ENCODE measurements at regions not wholly inside any gene's neighbourhood (a gene's known extent, or its start where the extent isn't known, plus 50 kb on each side); places are given as distances from the start of the nearest gene placed in this dataset.

- no peak overlapping the region for H2AFZ ChIP-seq
- no peaks in the 10 kb centered on the region for H3K36me3 ChIP-seq (replicated peaks; ENCODE audit: insufficient read depth, low read depth)
- no peaks in the 10 kb centered on the region for H3K9me2 ChIP-seq (replicated peaks; ENCODE audit: insufficient read depth)
- no peak overlapping the region for H3K4me2 ChIP-seq
- H4K20me1 ChIP-seq (ENCODE audit: insufficient read depth, poor library complexity, severe bottlenecking): no peaks in the 10 kb centered on the region
- no peaks in the 10 kb centered on the region for H3K4me1 ChIP-seq (ENCODE audit: insufficient read depth)
- no peak overlapping the region for H3K4me3 ChIP-seq
- no peaks in the 10 kb centered on the region for H3K79me2 ChIP-seq
- TF ChIP-seq CTCF (IDR thresholded peaks at IDR 0.05; ENCODE audit: poor library complexity) (no peak), EZH2phosphoT487 (IDR thresholded peaks at IDR 0.05; ENCODE audit: low read depth, severe bottlenecking, unreplicated experiment) (no peak), EZH2 (IDR thresholded peaks at IDR 0.05; ENCODE audit: borderline replicate concordance) (no peak)
- DNase-seq (ENCODE audit: low spot score): no peak
- no peak overlapping the region for H3K27ac ChIP-seq
- H3K9me3 ChIP-seq (ENCODE audit: low read depth): no peaks in the 10 kb centered on the region
- H3K27me3 ChIP-seq: no peaks in the 10 kb centered on the region
Measured at GRCh38 chr14:56959869-56960268, 149.6 kb upstream of the OTX2 start.

- Histone ChIP-seq H3K27ac (no peak overlapping the region), H3K36me3 (replicated peaks; ENCODE audit: insufficient read depth, low read depth) (no peaks in the 10 kb centered on the region)
Measured at GRCh38 chr14:56959121-56959520, 148.8 kb upstream of the OTX2 start.

GRCh38 chr14:56956182-56956581 lies 145.9 kb upstream of the OTX2 start:
- no peaks in the 10 kb centered on the region for H3K9me2 ChIP-seq (replicated peaks; ENCODE audit: insufficient read depth)
- no peaks in the 10 kb centered on the region for H4K20me1 ChIP-seq (ENCODE audit: insufficient read depth, poor library complexity, severe bottlenecking)
- no peak for DNase-seq (ENCODE audit: low spot score)
- WGBS (ENCODE audit: low lambda C conversion rate, missing lambda C conversion rate): 72% methylated on average over 2 of the region's 2 CpGs
- no peaks in the 10 kb centered on the region for H3K27me3 ChIP-seq
- H3K79me2 ChIP-seq: no peaks in the 10 kb centered on the region
- no peak overlapping the region for H3K4me2 ChIP-seq
- no peak overlapping the region for H3K4me3 ChIP-seq
- no peaks in the 10 kb centered on the region for H3K4me1 ChIP-seq (ENCODE audit: insufficient read depth)
- H3K9me3 ChIP-seq (ENCODE audit: low read depth): no peaks in the 10 kb centered on the region
- no peak for TF ChIP-seq EZH2phosphoT487 (IDR thresholded peaks at IDR 0.05; ENCODE audit: low read depth, severe bottlenecking, unreplicated experiment)
- no peak for TF ChIP-seq EZH2 (IDR thresholded peaks at IDR 0.05; ENCODE audit: borderline replicate concordance)
- H2AFZ ChIP-seq: no peak overlapping the region
- no peak overlapping the region for H3K27ac ChIP-seq
- no peaks in the 10 kb centered on the region for H3K36me3 ChIP-seq (replicated peaks; ENCODE audit: insufficient read depth, low read depth)

More at GRCh38 chr14:56959121-56959520, 148.8 kb upstream of the OTX2 start:
- Histone ChIP-seq H2AFZ (no peak overlapping the region), H3K4me1 (ENCODE audit: insufficient read depth) (no peaks in the 10 kb centered on the region), H3K79me2 (no peaks in the 10 kb centered on the region), H4K20me1 (ENCODE audit: insufficient read depth, poor library complexity, severe bottlenecking) (no peaks in the 10 kb centered on the region), H3K4me2 (no peak overlapping the region), H3K4me3 (no peak overlapping the region), H3K9me2 (replicated peaks; ENCODE audit: insufficient read depth) (no peaks in the 10 kb centered on the region), H3K9me3 (ENCODE audit: low read depth) (no peaks in the 10 kb centered on the region), H3K27me3 (no peaks in the 10 kb centered on the region)
- no peak for DNase-seq (ENCODE audit: low spot score)
- TF ChIP-seq EZH2 (IDR thresholded peaks at IDR 0.05; ENCODE audit: borderline replicate concordance): no peak
- no peak for TF ChIP-seq EZH2phosphoT487 (IDR thresholded peaks at IDR 0.05; ENCODE audit: low read depth, severe bottlenecking, unreplicated experiment)

GRCh38 chr14:56955745-56956144 lies 145.5 kb upstream of the OTX2 start:
- Histone ChIP-seq H3K4me3 (no peak overlapping the region), H3K4me2 (no peak overlapping the region), H3K9me2 (replicated peaks; ENCODE audit: insufficient read depth) (no peaks in the 10 kb centered on the region), H3K27me3 (no peaks in the 10 kb centered on the region), H2AFZ (no peak overlapping the region), H3K36me3 (replicated peaks; ENCODE audit: insufficient read depth, low read depth) (no peaks in the 10 kb centered on the region), H3K27ac (no peak overlapping the region), H3K79me2 (no peaks in the 10 kb centered on the region), H3K4me1 (ENCODE audit: insufficient read depth) (no peaks in the 10 kb centered on the region), H4K20me1 (ENCODE audit: insufficient read depth, poor library complexity, severe bottlenecking) (no peaks in the 10 kb centered on the region), H3K9me3 (ENCODE audit: low read depth) (no peaks in the 10 kb centered on the region)
- TF ChIP-seq CTCF (IDR thresholded peaks at IDR 0.05; ENCODE audit: poor library complexity) (no peak), EZH2 (IDR thresholded peaks at IDR 0.05; ENCODE audit: borderline replicate concordance) (no peak), EZH2phosphoT487 (IDR thresholded peaks at IDR 0.05; ENCODE audit: low read depth, severe bottlenecking, unreplicated experiment) (no peak)
- no peak for DNase-seq (ENCODE audit: low spot score)
- WGBS (ENCODE audit: low lambda C conversion rate, missing lambda C conversion rate): 91% methylated on average over 3 of the region's 3 CpGs

All from hepatocyte (in vitro differentiated cells).